Epithelial cell of prostate (primary cell): ENCODE measurements at regions not wholly inside any gene's neighbourhood (a gene's known extent, or its start where the extent isn't known, plus 50 kb on each side); places are given as distances from the start of the nearest gene placed in this dataset.
A peak's percentile ranks its signal among the peaks of the same experiment; 100 is the strongest.
"Not testable (repeated sequence)": the region's sequence is repeated elsewhere in the genome, so short reads cannot be mapped to it uniquely, and the experiment has no call there.

Source experiments
- DNase-seq: peaks from one replicate; pipeline ENCODE4 v3.0.0-alpha.2; 2011; ENCODE audit warnings: low read depth, low spot score
- H3K27ac ChIP-seq: fragments of 450-650 bp; 2 replicates; pipeline ENCODE4 v1.5.1; 2017; ENCODE audit warnings: mild to moderate bottlenecking

GRCh38 chr3:20380295-20380694 lies 194.3 kb upstream of the SGO1 start:
- DNase-seq, result no peak
- H3K27ac ChIP-seq, result no peak overlapping the region

- H3K27ac ChIP-seq, result no peak overlapping the region
- no peak for DNase-seq
Observed at GRCh38 chr3:20378315-20378714, 192.3 kb upstream of the SGO1 start.

- DNase-seq, result no peak
Observed at GRCh38 chr3:20376665-20377217, 190.7 kb upstream of the SGO1 start.

DNA sequence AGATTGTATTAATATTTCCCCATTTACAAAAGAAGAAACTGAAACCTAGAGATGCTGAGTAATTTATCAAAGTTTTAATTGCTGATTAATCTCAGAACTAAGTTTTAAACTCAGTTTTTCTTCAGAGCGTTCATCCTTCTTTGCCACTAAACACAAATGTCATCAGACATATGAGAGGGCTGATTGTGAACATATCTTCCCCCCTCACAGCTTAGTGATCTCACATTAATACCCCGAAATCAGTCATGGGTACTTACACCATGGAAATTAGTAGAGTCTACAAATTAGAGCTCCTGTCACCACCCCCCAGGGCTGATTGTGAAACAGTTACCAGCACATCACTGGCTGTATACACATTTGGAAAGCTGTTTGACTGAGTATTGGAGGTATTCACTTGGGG lies 189.3 kb upstream of the SGO1 start:
- no peak for DNase-seq
- H3K27ac ChIP-seq, result no peak overlapping the region

More at GRCh38 chr3:20376665-20377217, 190.7 kb upstream of the SGO1 start:
- no peak overlapping the region for H3K27ac ChIP-seq

- not testable (repeated sequence) for DNase-seq, H3K27ac ChIP-seq
Observed at GRCh38 chr3:20370273-20371063, 184.5 kb upstream of the SGO1 start.

DNA sequence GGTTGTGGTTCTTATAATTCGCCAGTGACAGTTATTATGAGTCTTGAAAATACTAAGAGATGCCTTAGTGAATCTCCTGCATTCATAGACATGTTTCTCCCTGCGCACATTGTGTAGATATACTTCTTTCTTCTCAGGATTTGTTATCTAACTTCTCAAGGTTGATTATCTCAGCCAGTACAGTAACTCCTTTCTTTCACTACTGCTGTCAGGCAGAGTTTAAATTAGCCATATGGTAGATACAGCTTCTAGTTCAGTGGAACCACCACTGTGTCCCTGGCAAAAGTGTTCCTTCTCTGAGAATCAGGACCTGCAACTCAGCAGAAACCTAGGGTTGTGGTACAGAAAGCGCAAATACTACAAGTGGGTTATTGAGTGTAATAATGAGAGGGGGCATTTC lies 175.0 kb upstream of the SGO1 start:
- H3K27ac ChIP-seq, result no peak overlapping the region

GRCh38 chr3:20353286-20353685 lies 167.3 kb upstream of the SGO1 start:
- no peak for DNase-seq
- H3K27ac ChIP-seq, result no peak overlapping the region

More for the DNA sequence above, 175.0 kb upstream of the SGO1 start:
- DNase-seq, result no peak

DNA sequence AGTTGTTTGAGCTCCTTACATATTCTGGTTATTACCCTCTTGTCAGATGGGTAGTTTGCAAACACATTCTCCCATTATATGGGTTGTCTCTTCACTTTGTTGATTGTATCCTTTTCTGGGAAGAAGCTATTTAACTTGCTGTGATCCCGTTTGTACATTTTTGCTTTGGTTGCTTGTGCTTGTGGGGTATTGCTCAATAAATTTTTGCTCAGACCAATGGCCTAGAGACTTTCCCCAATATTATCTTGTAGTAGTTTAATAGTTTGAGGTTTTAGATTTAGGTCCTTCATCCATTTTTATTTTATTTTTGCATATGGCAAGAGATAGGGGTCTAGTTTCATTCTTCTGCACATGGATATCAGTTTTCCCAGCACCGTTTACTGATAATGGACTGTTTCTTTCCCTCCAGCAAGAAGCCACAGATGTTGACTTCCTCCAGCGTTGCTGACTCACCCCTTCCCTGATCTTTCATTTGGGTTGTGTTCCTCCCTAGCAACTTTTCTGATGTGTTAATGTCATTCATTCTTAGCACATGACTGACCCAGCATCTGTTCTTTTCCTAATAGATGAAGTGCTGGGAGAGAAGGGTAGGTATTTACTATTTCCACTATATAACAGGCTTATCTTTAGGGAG lies 166.7 kb upstream of the SGO1 start:
- no peak for DNase-seq
- no peak overlapping the region for H3K27ac ChIP-seq

GRCh38 chr3:20350449-20350848 lies 164.4 kb upstream of the SGO1 start:
- no peak for DNase-seq
- H3K27ac ChIP-seq, result no peak overlapping the region

- no peak for DNase-seq
- no peak overlapping the region for H3K27ac ChIP-seq
Observed at GRCh38 chr3:20346916-20347315, 160.9 kb upstream of the SGO1 start.

- no peak overlapping the region for H3K27ac ChIP-seq
Observed at GRCh38 chr3:20346369-20346768, 160.4 kb upstream of the SGO1 start.

GRCh38 chr3:20344400-20344959 lies 158.5 kb upstream of the SGO1 start:
- H3K27ac ChIP-seq, result no peak overlapping the region
- DNase-seq, result no peak

More at GRCh38 chr3:20346369-20346768, 160.4 kb upstream of the SGO1 start:
- DNase-seq, result no peak

DNA sequence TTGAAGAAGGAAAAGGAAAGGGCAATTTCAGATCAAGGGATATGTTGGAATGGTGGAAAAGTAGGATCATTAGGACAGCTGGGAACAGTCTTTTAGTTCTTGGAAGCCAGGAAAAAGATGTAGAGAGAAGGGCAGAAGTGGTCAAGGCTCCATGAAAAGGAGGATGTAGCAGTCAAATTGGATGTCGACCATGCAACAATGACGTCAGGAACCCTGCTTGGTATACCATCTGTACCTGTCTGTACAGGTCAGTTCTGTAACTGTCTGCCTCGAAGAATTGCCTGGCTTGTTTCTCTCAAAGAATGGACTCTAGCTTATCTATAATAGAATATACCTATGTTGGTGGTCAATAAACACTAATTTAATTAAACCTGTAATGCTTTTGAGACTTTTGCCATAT lies 157.8 kb upstream of the SGO1 start:
- no peak overlapping the region for H3K27ac ChIP-seq
- no peak for DNase-seq

DNA sequence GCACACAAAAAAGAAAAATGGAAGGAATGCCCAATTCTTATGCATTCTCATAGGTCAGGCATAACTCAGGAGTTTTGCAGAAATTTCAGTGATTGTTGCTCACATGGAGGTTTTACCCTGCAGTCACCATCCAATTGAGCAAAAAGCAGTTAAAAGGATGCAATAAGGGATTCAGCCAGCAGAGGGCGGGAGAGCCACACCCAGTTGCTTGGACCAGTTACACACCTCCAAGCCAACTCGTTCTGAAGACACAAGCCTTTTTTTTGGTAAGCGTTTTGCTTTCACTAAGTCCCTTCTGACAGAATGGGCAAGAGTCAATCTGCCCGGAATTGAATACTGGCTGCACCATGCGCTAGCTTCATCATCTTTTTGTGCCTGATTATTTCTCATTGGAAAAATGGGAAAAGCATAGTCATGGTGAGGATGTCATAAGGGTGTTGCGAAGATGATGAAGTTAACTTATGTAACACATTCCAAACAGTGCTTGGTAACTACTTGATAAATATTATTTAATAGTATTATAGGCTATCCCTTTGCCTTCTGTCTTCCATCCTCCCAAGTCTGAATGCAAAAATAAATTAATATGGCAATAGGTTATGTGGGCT lies 154.4 kb upstream of the SGO1 start:
- peak; percentile 8 for DNase-seq
- H3K27ac ChIP-seq, result no peak overlapping the region

DNA sequence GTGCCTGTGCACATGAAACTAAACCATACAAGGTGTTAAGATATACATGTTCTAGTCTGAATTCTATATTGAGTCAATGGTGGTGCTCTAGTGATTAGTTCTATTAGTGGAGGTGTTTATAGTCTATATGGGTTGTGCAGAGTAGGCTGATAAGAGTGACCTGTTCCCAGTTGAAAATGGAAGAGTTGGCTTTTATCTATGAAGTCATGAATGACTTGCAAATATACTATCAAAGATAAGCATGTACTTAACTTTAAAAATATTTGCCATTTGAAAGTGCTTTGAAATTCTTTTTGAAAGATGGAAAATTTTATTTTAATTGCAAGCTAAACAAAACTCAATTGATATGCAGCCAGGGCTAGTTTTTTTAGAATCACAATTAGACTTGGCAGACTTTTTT lies 150.6 kb upstream of the SGO1 start:
- no peak for DNase-seq

DNA sequence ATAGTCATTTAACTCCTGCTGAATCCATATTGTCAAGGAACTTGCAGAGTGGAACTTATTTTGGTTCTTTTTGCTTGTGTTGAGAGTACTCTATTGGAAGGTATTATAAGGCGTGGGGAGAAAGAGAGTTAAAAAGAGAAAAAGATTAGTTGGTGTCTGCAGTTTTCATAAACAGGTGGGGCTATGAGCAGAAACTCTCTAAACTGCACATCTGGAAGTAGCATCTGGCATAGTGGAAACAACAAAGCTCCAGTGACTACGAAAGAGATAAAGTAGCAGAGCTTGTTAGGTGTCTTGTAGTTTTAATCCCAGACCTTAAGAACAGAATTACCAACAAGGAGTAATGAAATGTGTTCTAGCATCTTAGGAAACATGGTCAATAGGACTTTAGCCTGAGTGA lies 148.8 kb upstream of the SGO1 start:
- DNase-seq, result no peak
- H3K27ac ChIP-seq, result no peak overlapping the region

More for the DNA sequence above, 150.6 kb upstream of the SGO1 start:
- no peak overlapping the region for H3K27ac ChIP-seq

GRCh38 chr3:20327889-20328288 lies 141.9 kb upstream of the SGO1 start:
- no peak for DNase-seq

DNA sequence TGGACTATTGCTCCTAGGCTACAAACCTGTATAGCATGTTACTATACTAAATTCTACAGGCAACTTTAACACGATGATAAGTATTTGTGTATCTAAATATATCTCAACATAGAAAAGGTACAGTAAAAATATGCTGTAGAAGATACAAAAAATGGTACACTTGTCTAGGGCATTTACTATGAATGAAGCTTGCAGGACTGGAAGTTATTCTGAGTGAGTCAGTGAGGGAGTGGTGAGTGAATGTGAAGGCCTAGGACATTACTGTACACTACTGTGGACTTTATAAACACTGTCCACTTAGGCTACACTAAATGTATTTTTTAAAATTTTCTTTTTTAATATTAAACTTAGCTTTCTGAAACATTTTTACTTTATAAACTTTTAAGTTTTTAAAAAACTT lies 140.5 kb upstream of the SGO1 start:
- DNase-seq, result peak; percentile 6
- H3K27ac ChIP-seq, result peak overlapping the region; percentile 52

More at GRCh38 chr3:20327889-20328288, 141.9 kb upstream of the SGO1 start:
- no peak overlapping the region for H3K27ac ChIP-seq

DNA sequence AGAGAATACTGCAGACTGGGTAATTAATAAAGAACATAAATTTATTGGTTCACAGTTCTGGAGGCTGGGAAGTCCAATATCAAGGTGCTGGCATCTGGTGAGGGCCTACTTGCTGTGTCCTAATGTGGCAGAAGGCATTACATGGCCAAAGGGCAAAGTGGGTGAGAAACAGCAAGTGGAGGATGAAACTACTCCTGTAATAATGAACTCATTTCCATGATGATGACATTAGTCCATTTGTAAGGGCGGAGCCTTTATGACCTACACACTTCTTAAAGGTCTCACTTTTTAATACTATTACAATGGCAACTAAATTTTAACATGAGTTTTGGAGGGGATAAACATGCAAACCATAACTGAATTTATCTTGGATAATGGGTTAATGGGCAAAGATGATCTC lies 139.6 kb upstream of the SGO1 start:
- no peak for DNase-seq
- H3K27ac ChIP-seq, result peak overlapping the region; percentile 52

- H3K27ac ChIP-seq, result peak overlapping the region; percentile 7
- no peak for DNase-seq
Observed at GRCh38 chr3:20324664-20325478, 138.9 kb upstream of the SGO1 start.
